ENCODE measurements at regions not wholly inside any gene's neighbourhood (a gene's known extent, or its start where the extent isn't known, plus 50 kb on each side); places are given as distances from the start of the nearest gene placed in this dataset.
A peak's percentile ranks its signal among the peaks of the same experiment; 100 is the strongest.
"Not testable (repeated sequence)": the region's sequence is repeated elsewhere in the genome, so short reads cannot be mapped to it uniquely, and the experiment has no call there.

DNA sequence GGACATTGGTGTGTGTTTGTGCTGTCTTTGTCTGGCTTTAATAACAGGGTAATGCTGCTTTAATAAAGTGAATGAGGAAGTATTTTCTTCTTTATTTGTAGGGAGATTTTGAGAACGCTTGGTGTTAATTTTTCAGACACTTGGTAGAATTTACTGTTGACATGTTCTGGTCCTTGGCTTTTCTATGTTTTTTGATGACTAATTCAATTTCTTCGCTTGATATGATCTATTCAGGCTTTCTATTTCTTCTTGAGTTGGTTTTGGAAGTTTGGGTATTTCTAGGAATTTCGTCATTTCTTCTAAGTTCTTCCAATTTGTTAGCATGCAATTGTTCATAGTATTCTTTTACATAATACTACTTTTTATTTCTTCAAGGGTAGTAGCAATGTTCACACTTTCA, 167.8 kb downstream of the TTC6 start:
- Histone ChIP-seq H3K9me3 (peaks cover 0 to 4% (median 0%) of the 10 kb centered on the region in 4 donors), H3K4me1 (no peaks in the 10 kb centered on the region), H3K27ac (no peak overlapping the region), H3K36me3 (no peaks in the 10 kb centered on the region), H3K4me3 (no peak overlapping the region), H3K27me3 (no peaks in the 10 kb centered on the region)
- no peak for DNase-seq
- TF ChIP-seq, protein P1, sequence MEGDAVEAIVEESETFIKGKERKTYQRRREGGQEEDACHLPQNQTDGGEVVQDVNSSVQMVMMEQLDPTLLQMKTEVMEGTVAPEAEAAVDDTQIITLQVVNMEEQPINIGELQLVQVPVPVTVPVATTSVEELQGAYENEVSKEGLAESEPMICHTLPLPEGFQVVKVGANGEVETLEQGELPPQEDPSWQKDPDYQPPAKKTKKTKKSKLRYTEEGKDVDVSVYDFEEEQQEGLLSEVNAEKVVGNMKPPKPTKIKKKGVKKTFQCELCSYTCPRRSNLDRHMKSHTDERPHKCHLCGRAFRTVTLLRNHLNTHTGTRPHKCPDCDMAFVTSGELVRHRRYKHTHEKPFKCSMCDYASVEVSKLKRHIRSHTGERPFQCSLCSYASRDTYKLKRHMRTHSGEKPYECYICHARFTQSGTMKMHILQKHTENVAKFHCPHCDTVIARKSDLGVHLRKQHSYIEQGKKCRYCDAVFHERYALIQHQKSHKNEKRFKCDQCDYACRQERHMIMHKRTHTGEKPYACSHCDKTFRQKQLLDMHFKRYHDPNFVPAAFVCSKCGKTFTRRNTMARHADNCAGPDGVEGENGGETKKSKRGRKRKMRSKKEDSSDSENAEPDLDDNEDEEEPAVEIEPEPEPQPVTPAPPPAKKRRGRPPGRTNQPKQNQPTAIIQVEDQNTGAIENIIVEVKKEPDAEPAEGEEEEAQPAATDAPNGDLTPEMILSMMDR (IDR thresholded peaks at IDR 0.05), result no peak
- no peak for TF ChIP-seq POLR2AphosphoS5 (IDR thresholded peaks at IDR 0.05)
- TF ChIP-seq POLR2A (IDR thresholded peaks at IDR 0.05), result no peak
- TF ChIP-seq EP300 (IDR thresholded peaks at IDR 0.05), result no peak
- no peak for ATAC-seq (ENCODE audit: low FRiP score in 2 of 2)
- 90 to 96% methylated on average over 3 of the region's 3 CpGs for WGBS, 2 donors

DNA sequence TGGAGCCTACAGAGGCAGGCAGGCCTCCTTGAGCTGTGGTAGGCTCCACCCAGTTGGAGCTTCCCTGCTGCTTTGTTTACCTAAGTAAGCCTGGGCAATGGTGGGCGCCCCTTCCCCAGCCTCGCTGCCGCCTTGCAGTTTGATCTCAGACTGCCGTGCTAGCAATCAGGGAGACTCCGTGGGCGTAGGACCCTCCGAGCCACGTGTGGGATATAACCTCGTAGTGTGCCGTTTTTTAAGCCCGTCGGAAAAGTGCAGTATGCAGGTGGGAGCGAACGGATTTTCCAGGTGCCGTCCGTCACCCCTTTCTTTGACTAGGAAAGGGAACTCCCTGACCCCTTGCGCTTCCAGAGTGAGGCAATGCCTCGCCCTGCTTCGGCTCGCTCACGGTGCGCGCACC, 176.9 kb downstream of the TTC6 start:
- H3K9me3 ChIP-seq; ATAC-seq (ENCODE audit: low FRiP score in 2 of 2); H3K27me3 ChIP-seq: not testable (repeated sequence)

DNA sequence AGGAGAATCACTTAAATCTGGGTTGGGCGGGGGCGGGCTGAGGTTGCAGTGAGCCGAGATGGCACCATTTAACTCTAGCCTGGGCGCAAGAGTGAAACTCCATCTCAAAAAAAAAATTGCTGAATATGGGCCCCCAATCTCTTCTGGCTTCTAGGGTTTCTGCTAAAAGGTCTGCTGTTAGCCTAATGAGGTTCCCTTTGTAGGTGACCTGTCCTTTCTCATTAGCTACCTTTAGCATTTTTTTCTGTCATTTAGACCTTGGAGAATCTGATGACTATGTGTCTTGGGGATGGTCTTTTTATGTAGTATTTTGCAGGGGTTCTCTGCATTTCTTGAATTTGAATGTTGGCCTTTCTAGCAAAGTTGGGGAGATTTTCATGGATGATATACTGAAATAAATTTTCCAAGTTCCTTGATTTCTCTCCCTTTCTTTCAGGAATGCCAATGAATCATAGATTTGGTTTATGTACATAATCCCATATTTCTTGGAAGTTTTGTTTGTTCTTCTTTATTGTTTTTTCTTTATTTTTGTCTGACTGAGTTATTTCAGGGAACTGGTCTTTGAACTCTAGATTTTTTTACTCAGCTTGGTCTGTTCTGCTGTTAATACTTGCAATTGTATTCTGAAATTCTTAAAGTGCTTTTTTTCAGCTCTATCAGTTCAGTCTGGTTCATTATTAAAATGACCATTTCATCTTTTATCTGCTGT, 181.5 kb downstream of the TTC6 start:
- no peaks in the 10 kb centered on the region for H3K36me3 ChIP-seq
- H3K4me1 ChIP-seq, result no peaks in the 10 kb centered on the region
- ATAC-seq (ENCODE audit: low FRiP score in 2 of 2), result no peak
- H3K27me3 ChIP-seq, result no peaks in the 10 kb centered on the region
- 96 to 97% methylated on average over 4 of the region's 4 CpGs for WGBS, 2 donors
- H3K9me3 ChIP-seq, result no peaks in the 10 kb centered on the region
- DNase-seq, result no peak
- TF ChIP-seq EP300 (IDR thresholded peaks at IDR 0.05) (no peak), POLR2AphosphoS5 (IDR thresholded peaks at IDR 0.05) (no peak), POLR2A (IDR thresholded peaks at IDR 0.05) (no peak)
- TF ChIP-seq, protein P1 (IDR thresholded peaks at IDR 0.05), result no peak
- no peak overlapping the region for H3K4me3 ChIP-seq
- no peak overlapping the region for H3K27ac ChIP-seq

More for the DNA sequence above, 176.9 kb downstream of the TTC6 start:
- H3K36me3 ChIP-seq, H3K4me1 ChIP-seq, H3K4me3 ChIP-seq, H3K27ac ChIP-seq, DNase-seq: not testable (repeated sequence)
- WGBS, 2 donors, result 83 to 89% methylated on average over 21 to 23 of the region's 23 CpGs

DNA sequence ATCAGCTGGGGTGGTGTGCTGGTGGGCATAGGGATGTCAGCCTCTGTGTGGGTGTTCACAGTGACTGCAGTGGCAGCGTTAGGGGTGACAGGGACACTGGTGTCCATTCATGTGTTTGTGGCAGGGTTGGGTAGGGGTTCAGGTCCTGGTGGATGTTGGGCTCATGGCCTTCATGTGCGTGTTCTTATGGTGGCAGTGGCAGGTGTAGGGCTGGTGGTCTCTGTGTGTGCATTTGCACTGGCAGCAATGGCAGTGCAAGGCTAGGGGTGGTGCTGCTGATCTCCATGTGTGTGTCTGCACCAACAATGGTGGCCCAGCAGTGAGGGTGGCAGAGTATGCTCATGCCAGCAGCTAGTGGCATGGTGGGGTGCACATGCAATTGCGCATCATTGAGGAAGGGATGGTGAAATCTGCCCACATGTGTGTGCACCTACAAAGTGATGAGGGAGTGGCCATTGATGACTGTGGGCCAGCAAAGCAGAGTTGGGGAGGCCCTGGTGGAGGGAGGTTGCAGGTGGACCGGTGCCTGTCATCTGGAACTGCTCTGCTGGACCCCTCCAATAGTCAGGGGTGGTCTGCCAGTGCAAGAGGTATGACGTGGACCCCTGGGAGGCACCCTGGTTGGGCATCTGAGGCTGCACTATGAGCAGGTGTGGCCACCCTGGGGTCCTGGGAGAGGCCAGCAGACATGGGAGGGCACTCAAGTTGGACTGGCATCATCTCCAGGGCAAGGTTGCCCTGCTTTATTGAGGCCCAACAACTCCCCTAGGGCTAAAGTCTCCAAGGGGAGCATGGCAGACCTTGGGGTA, 182.9 kb downstream of the TTC6 start:
- Histone ChIP-seq H3K36me3 (no peaks in the 10 kb centered on the region), H3K9me3 (no peaks in the 10 kb centered on the region), H3K4me1 (no peaks in the 10 kb centered on the region), H3K27me3 (no peaks in the 10 kb centered on the region), H3K4me3 (no peak overlapping the region), H3K27ac (no peak overlapping the region)
- ATAC-seq (ENCODE audit: low FRiP score in 2 of 2) (peak in 1 of 2 donors; percentile 59), DNase-seq (no peak)
- TF ChIP-seq POLR2A (IDR thresholded peaks at IDR 0.05), result no peak
- WGBS, 2 donors, result 88 to 100% methylated on average over 2 to 5 of the region's 5 CpGs

DNA sequence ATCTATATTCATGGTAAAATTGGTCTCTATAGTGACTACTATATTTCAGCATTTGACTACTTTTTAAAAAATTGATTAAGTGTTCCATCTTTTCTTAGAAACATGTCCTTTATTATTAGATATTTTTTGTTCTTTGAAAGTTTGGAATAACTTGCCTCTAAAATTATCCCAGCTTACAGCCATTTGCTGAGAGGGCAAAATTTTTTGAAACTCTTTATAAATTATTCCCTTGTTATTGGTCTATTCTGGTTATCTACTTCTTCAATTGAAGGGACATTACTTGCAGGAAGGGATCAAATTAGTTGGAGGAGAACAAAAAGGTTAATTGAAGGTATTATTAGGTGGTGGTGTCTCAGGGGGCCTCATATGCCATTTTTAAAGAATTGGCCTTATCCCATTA, 184.1 kb downstream of the TTC6 start:
- Histone ChIP-seq H3K4me3 (no peak overlapping the region), H3K36me3 (no peaks in the 10 kb centered on the region), H3K27ac (no peak overlapping the region), H3K27me3 (no peaks in the 10 kb centered on the region), H3K4me1 (no peaks in the 10 kb centered on the region), H3K9me3 (no peaks in the 10 kb centered on the region)
- ATAC-seq (ENCODE audit: low FRiP score in 2 of 2), result no peak
- DNase-seq, result no peak
- TF ChIP-seq, protein P1 (IDR thresholded peaks at IDR 0.05), result no peak
- no peak for TF ChIP-seq POLR2A (IDR thresholded peaks at IDR 0.05)
- no peak for TF ChIP-seq EP300 (IDR thresholded peaks at IDR 0.05)
- no peak for TF ChIP-seq POLR2AphosphoS5 (IDR thresholded peaks at IDR 0.05)

DNA sequence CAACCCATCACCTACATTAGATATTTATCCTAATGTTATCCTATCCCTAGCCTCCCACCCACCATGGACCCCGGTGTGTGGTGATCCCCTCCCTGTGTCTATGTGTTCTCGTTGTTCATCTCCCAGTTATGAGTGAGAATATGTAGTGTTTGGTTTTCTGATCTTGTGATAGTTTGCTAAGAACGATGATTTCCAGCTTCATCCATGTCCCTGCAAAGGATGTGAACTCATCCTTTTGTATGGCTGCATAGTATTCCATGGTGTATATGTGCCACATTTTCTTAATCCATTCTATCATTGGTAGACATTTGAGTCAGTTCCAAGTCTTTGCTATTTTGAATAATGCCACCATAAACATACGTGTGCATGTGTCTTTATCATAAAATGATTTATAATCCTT, 185.3 kb downstream of the TTC6 start:
- H3K36me3 ChIP-seq; ATAC-seq (ENCODE audit: low FRiP score in 2 of 2); H3K9me3 ChIP-seq; H3K4me1 ChIP-seq; DNase-seq; H3K27me3 ChIP-seq; H3K27ac ChIP-seq; H3K4me3 ChIP-seq: not testable (repeated sequence)
- 83 to 85% methylated on average over 4 of the region's 4 CpGs for WGBS, 2 donors

DNA sequence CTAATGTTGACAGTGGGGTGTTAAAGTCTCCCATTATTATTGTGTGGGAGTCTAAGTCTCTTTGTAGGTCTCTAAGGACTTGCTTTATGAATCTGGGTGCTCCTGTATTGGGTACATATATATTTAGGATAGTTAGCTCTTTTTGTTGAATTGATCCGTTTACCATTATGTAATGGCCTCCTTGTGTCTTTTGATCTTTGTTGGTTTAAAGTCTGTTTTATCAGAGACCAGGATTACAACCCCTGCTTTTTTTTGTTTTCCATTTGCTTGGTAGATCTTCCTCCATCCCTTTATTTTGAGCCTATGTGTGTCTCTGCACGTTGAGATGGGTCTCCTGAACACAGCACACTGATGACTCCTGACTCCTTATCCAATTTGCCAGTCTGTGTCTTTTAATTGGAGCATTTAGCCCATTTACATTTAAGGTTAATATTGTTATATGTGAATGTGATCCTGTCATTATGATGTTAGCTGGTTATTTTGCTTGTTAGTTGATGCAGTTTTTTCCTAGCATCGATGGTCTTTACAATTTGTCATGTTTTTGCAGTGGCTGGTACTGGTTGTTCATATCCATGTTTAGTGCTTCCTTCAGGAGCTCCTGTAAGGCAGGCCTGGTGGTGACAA, 188.9 kb downstream of the TTC6 start:
- not testable (repeated sequence) for DNase-seq; H3K27ac ChIP-seq; H3K4me1 ChIP-seq; H3K27me3 ChIP-seq; ATAC-seq (ENCODE audit: low FRiP score in 2 of 2); H3K36me3 ChIP-seq; H3K4me3 ChIP-seq; H3K9me3 ChIP-seq
- 72 to 80% methylated on average over 3 of the region's 3 CpGs for WGBS, 2 donors

DNA sequence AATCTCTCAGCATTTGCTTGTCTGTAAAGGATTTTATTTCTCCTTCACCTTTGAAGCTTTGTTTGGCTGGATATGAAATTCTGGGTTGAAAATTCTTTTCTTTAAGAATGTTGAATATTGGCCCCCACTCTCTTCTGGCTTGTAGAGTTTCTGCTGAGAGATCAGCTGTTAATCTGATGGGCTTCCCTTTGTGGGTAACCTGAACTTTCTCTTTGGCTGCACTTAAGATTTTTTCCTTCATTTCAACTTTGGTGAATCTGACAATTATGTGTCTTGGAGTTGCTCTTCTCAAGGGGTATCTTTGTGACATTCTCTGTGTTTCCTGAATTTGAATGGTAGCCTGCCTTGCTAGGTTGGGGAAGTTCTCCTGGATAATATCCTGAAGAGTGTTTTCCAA, 189.4 kb downstream of the TTC6 start:
- H3K27ac ChIP-seq; H3K27me3 ChIP-seq; H3K36me3 ChIP-seq; ATAC-seq (ENCODE audit: low FRiP score in 2 of 2); H3K4me3 ChIP-seq; H3K9me3 ChIP-seq; H3K4me1 ChIP-seq; DNase-seq: not testable (repeated sequence)

DNA sequence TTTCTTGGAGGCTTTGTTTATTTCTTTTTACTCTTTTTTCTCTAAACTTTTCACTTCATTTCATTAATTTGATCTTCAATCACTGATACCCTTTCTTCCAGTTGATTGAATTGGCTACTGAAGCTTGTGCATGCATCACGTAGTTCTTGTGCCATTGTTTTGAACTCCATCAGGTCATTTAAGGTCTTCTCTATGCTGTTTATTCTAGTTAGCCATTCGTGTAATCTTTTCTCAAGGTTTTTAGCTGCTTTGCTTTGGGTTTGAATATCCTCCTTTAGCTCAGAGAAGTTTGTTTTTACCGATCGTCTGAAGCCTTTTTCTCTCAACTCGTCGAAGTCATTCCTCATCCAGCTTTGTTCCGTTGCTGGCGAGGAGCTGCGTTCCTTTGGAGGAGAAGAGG, 189.9 kb downstream of the TTC6 start:
- H3K4me3 ChIP-seq; H3K27me3 ChIP-seq; ATAC-seq (ENCODE audit: low FRiP score in 2 of 2); H3K4me1 ChIP-seq; H3K27ac ChIP-seq; H3K9me3 ChIP-seq; DNase-seq; H3K36me3 ChIP-seq: not testable (repeated sequence)
- 88 to 91% methylated on average over 9 of the region's 9 CpGs for WGBS, 2 donors

Measured in upper lobe of left lung (tissue), 6 donors.